ENCODE measurements at regions not wholly inside any gene's neighbourhood (a gene's known extent, or its start where the extent isn't known, plus 50 kb on each side); places are given as distances from the start of the nearest gene placed in this dataset.

DNA sequence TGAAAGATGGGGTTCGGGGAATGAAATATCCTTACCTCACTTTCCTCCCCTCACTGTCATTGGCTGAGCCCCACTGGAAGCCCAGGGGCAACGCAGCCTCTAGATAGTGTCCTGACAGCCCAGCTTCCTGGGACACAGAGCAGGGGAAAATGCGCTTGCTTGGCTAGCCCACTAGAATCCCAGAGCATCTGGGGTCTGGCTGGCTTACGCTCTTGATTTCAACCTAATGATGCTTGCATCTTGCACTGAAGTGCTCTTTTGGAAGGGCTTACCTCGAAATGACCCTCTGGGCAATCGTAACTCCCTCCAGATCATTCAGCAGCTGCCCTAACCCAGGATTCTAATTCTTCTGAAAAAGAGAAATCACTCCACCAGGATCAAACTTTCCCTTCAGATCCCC lies 147.6 kb downstream of the SOX9 start:
- DNase-seq (ENCODE audit: low read depth, low spot score): no peak
- TF ChIP-seq, protein P1, sequence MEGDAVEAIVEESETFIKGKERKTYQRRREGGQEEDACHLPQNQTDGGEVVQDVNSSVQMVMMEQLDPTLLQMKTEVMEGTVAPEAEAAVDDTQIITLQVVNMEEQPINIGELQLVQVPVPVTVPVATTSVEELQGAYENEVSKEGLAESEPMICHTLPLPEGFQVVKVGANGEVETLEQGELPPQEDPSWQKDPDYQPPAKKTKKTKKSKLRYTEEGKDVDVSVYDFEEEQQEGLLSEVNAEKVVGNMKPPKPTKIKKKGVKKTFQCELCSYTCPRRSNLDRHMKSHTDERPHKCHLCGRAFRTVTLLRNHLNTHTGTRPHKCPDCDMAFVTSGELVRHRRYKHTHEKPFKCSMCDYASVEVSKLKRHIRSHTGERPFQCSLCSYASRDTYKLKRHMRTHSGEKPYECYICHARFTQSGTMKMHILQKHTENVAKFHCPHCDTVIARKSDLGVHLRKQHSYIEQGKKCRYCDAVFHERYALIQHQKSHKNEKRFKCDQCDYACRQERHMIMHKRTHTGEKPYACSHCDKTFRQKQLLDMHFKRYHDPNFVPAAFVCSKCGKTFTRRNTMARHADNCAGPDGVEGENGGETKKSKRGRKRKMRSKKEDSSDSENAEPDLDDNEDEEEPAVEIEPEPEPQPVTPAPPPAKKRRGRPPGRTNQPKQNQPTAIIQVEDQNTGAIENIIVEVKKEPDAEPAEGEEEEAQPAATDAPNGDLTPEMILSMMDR (IDR thresholded peaks at IDR 0.05; ENCODE audit: insufficient read depth, low read length, missing control alignments): no peak
- no peak overlapping the region for H3K4me3 ChIP-seq (ENCODE audit: low read depth, low read length)
- CTCF ChIA-PET: no interaction called here
- POLR2A ChIA-PET: no interaction called here

GRCh38 chr17:72270273-72270924 lies 149.6 kb downstream of the SOX9 start:
- TF ChIP-seq, protein P1 (IDR thresholded peaks at IDR 0.05; ENCODE audit: insufficient read depth, low read length, missing control alignments): no peak
- ChIA-PET CTCF (no interaction called here), POLR2A (no interaction called here)
- no peak overlapping the region for H3K4me3 ChIP-seq (ENCODE audit: low read depth, low read length)
- DNase-seq (ENCODE audit: low read depth, low spot score): no peak

DNA sequence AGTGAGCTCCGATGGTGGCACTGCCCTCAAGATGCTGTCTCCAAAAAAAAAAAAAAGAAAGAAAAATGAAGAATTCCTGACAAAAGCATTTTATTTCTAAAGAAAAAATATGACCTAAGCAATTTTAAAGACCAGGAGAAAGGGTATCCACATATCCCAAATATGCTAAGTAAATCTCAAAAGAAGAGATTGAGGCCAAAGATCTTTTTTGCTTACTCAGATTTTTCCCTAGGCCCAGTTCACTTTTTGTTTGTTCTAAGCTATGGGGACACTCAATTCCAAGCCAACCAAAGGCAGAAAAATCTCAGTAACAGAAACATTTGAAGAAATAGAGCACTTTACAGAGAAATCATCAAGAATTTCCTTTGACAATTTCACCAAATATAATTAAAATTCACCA lies 150.8 kb downstream of the SOX9 start:
- ChIA-PET POLR2A (no interaction called here), CTCF (no interaction called here)
- TF ChIP-seq, protein P1 (IDR thresholded peaks at IDR 0.05; ENCODE audit: insufficient read depth, low read length, missing control alignments): no peak
- H3K4me3 ChIP-seq (ENCODE audit: low read depth, low read length): no peak overlapping the region
- no peak for DNase-seq (ENCODE audit: low read depth, low spot score)

DNA sequence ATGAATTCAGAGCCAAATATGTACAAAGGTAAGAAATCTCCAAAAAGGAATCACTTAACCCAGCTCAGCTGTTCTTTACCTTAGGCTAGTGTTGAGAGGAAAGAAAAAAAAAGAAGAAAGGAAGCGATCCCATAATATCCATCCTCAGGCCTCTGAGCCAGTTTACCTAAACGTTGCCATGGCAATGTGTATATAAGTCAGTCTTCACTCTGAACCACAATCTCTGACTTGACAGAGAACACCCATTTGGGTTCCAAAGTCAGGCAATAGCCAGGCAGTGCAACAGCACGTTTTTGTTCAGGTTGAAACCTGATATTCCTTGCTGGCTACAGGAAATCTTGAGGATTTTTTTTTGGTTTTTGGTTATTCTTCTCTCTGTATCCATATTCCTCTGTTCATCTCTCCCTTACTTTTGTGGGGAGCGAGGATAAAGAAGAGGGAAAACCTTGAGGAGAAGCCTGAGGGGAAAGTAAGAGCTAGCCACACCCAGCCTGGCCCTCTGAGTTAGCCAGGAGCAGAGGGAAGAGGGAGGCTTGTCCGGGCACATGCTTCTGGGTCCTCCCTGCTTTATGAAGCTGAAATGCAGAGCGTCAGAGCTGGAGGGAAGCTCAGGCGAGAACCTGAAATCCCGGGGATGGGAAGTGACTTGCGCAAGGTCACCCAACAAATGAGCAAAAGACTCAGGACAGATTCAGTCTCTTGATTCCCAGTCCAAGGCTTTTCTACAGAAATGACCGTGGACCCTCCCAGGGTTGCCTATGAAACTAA lies 152.7 kb downstream of the SOX9 start:
- ChIA-PET POLR2A (no interaction called here), CTCF (no interaction called here)
- TF ChIP-seq, protein P1 (IDR thresholded peaks at IDR 0.05; ENCODE audit: insufficient read depth, low read length, missing control alignments): no peak
- no peak for DNase-seq (ENCODE audit: low read depth, low spot score)
- H3K4me3 ChIP-seq (ENCODE audit: low read depth, low read length): no peak overlapping the region

- TF ChIP-seq, protein P1 (IDR thresholded peaks at IDR 0.05; ENCODE audit: insufficient read depth, low read length, missing control alignments): no peak
- no peak overlapping the region for H3K4me3 ChIP-seq (ENCODE audit: low read depth, low read length)
- ChIA-PET CTCF (no interaction called here), POLR2A (no interaction called here)
- no peak for DNase-seq (ENCODE audit: low read depth, low spot score)
These were observed 153.8 kb downstream of the SOX9 start for GRCh38 chr17:72274614-72275013.

DNA sequence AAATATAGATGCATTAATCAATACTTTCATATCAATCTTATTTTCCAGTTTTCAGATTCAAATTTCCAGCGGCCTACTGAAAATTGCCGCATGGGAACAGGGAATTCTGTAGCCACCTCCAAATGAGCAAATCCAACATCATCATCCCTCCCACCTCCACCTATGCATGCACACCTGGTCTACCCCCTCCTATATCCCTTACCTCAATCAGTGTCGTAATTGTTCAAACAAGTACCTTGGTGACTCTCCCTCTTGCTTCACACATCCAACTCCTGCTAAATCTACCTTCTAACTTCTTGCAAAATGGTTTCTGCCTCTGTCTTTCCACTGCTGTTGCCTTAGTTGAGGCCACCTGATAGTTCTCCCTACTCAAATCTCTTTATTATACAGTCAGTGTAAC lies 160.1 kb downstream of the SOX9 start:
- no peak overlapping the region for H3K4me3 ChIP-seq (ENCODE audit: low read depth, low read length)
- TF ChIP-seq, protein P1 (IDR thresholded peaks at IDR 0.05; ENCODE audit: insufficient read depth, low read length, missing control alignments): no peak
- POLR2A ChIA-PET: no interaction called here
- no peak for DNase-seq (ENCODE audit: low read depth, low spot score)
- CTCF ChIA-PET: no interaction called here
